ENCODE measurements at regions not wholly inside any gene's neighbourhood (a gene's known extent, or its start where the extent isn't known, plus 50 kb on each side); places are given as distances from the start of the nearest gene placed in this dataset.
"Not testable (repeated sequence)": the region's sequence is repeated elsewhere in the genome, so short reads cannot be mapped to it uniquely, and the experiment has no call there.

DNA sequence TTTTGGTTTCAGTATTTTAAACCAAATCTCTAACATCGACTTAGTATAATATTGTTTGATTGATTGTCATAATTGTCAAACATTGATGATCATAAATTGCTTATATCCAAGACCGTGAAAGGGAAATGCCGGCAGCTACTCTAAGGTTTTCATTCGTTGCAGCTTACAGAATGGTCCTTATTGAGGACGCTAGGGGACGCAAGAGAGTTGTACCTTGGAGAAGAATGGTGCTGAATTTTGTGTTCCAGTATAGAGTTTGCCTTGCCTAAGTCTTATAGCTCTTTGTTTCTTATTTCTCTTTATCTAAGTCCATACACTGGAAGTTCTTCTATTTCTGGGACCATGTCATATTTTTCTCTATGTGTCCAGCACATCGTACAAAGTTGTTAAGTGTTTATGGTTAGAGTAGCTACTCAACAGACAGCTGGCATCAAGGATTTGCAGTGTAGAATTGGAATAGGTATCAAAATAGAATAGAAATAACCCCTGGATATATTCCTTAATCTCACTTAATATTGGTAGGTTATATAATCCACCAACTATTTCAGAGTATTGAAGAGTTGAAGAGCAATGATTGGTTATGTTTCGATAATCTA is 67.4 kb upstream of the GPR39 start:
- not testable (repeated sequence) for H3K4me3 ChIP-seq (replicated peaks in 1 of 2; ENCODE audit: low read depth in 2 of 2, low read length in 2 of 2)
- peak; percentile 75 for DNase-seq (ENCODE audit: low read depth in 2 of 2)
- peak; percentile 67 for TF ChIP-seq CTCF (IDR thresholded peaks at IDR 0.05; ENCODE audit: low read depth, low read length)

- not testable (repeated sequence) for DNase-seq (ENCODE audit: low read depth in 2 of 2); H3K4me3 ChIP-seq (replicated peaks in 1 of 2; ENCODE audit: low read depth in 2 of 2, low read length in 2 of 2)
These were observed 64.9 kb upstream of the GPR39 start for GRCh38 chr2:132351668-132352067.

- DNase-seq (ENCODE audit: low read depth in 2 of 2) = peak; percentile 32 to 33
- H3K4me3 ChIP-seq (replicated peaks in 1 of 2; ENCODE audit: low read depth in 2 of 2, low read length in 2 of 2) = peak overlapping the region; percentile 4 to 43
These were observed 64.1 kb upstream of the GPR39 start for GRCh38 chr2:132352481-132353001.

DNA sequence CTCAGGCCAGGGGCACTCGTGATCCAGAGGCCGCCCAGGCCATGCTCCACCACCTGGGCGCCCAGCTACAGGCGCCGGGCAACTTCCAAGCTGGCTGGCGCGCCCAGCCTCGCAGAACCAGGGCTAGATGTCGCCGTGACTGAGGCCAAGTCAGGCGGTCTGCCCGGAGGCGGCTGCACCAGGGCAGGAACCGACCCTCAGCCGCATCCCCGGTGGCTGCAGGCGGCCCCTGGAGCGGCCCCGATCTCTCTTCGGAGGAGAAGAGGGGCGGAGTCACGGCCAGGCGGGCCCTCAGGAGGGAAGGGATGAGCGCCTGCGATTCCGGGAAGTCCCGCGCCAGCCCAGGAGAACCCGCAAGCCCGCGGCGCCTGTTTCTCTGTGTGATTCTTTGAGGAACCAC is 63.2 kb upstream of the GPR39 start:
- H3K4me3 ChIP-seq (replicated peaks in 1 of 2; ENCODE audit: low read depth in 2 of 2, low read length in 2 of 2) = peak overlapping the region; percentile 23 to 52
- peak in 1 of 2 donors; percentile 10 for DNase-seq (ENCODE audit: low read depth in 2 of 2)

DNA sequence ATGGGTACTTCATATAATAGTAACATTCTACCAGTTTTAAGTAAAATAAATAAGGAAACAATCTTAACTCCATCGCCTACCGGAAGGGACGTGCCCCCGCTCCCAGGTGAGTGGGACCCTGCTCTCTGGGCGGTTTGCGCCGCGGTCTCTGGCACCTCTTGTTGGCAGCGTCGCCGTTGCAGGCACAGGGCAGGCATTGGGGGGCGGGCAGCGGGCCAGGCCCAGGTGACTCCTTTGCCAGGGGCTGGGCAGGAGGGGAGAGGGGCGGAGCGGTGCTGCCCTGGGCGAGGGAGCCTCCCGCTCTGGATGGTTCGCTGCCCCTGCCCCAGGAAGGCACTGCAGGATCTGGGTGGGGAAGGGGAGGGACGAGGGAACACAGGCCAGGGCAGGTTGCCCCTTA is 55.6 kb upstream of the GPR39 start:
- not testable (repeated sequence) for H3K4me3 ChIP-seq (replicated peaks in 1 of 2; ENCODE audit: low read depth in 2 of 2, low read length in 2 of 2); DNase-seq (ENCODE audit: low read depth in 2 of 2)

- not testable (repeated sequence) for H3K4me3 ChIP-seq (replicated peaks in 1 of 2; ENCODE audit: low read depth in 2 of 2, low read length in 2 of 2); DNase-seq (ENCODE audit: low read depth in 2 of 2)
These were observed 55.1 kb upstream of the GPR39 start for GRCh38 chr2:132361498-132361897.

DNA sequence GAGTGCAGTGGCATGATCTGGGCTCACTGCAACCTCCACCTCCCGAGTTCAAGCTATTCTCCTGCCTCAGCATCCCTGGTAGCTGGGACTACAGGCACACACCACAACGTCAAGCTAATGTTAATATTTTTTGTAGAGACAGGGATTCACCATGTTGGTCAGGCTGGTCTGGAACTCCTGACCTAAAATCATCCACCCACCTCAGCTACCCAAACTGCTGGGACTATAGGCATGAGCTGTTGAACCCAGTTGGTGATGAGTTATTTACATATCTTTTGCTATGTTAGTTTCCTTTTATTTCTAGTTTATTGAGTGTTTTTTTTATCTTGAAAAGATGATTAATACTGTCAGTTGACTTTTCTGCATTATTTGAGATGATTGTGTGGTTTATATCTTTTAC is 53.3 kb upstream of the GPR39 start:
- not testable (repeated sequence) for DNase-seq (ENCODE audit: low read depth in 2 of 2); H3K4me3 ChIP-seq (replicated peaks in 1 of 2; ENCODE audit: low read depth in 2 of 2, low read length in 2 of 2)

DNA sequence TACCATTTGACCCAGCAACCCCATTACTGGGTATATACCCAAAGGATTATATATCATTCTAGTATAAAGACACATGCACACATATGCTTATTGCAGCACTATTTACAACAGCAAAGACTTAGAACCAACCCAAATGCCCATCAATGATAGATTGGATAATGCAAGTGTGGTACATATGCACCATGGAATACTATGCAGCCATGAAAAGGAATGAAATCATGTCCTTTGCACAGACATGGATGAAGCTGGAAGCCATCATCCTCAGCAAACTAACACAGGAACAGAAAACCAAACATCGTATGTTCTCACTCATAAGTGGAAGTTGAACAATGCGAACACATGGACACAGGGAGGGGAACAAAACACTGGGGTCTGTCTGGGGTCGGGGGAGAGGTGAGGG is 50.6 kb upstream of the GPR39 start:
- not testable (repeated sequence) for DNase-seq (ENCODE audit: low read depth in 2 of 2); H3K4me3 ChIP-seq (replicated peaks in 1 of 2; ENCODE audit: low read depth in 2 of 2, low read length in 2 of 2)

GRCh38 chr2:132366421-132367180 is 50.0 kb upstream of the GPR39 start:
- no peak overlapping the region for H3K4me3 ChIP-seq (replicated peaks in 1 of 2; ENCODE audit: low read depth in 2 of 2, low read length in 2 of 2)
- no peak for DNase-seq (ENCODE audit: low read depth in 2 of 2)
- TF ChIP-seq CTCF (IDR thresholded peaks at IDR 0.05; ENCODE audit: low read depth, low read length) = no peak

Measured in cardiac fibroblast (primary cell).